Right kidney (tissue), 1 donor: ENCODE measurements at regions not wholly inside any gene's neighbourhood (a gene's known extent, or its start where the extent isn't known, plus 50 kb on each side); places are given as distances from the start of the nearest gene placed in this dataset.

Experiments
- DNase-seq: peaks from one replicate; pipeline ENCODE4 v3.0.0-alpha.2; 2016

DNA sequence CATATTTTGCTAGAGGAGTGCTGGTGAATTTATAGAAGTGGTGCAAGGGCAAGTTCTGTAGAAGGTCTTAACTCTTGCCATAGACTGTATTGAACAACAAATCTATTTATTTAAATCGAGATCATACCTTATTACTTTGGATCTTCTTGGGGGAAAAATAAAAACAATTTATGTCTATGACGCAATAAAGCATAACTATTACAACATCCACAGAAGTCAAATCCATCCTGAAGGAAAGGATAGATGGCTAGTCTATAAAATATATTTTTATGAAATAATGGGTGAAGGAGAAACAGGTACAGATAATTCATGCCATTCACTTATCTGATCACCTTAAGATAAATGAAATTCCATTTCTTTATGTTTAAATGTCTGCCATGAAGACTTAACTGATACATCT is 1168.8 kb upstream of the AGA start:
- DNase-seq, result no peak

DNA sequence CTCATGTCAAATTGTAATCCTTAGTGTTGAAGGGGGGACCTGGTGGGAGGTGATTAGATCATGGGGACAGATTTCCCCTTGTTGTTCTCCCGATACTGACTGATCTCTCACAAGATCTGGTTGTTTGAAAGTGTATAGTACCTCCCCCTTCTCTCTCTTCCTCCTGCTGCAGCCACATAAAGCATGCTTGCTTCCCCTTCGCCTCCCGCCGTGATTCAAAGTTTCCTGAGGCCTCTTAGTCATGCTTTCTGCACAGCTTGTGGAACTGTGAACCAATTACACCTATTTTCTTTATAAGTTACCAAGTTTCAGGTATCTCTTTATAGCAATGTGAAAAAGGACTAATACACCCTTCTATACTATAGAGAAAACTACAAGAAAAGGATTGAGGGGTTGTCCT is 1170.5 kb upstream of the AGA start:
- no peak for DNase-seq

DNA sequence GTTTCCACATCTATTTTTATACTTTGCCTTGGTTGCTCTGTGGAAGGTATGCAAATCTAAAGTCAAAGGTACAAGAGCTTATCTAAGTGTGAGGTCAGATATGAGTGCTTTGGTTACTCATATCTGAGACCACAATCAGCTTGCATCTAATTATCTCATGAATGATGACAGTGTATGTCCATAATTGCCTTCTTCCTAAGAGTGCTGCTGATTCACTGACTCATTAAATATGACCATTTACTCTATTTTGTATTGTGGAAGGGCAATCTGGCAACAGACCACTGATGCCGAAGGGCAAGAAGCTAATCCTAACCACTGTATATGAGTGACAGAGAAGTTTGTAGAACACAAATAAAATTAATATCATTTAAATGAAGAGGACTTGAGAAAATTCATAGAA is 1190.2 kb upstream of the AGA start:
- no peak for DNase-seq

DNA sequence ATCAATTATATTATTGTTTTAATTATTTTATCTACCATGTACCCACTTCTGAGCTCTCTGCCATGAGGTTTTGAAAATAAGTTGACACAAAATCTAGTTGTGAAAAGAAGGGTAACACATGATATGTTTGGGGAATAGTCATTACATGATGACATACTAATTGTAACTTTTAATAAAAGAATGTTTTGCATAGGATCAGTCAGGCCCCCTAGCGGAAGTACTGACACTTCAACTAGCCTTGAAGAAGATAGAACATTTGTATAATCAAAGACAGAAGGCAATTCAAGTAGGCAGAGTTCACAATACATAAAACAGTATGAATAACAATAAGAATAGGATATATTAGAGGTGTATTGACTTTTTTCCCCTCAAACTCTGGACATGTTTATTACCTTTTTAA is 1191.0 kb upstream of the AGA start:
- no peak for DNase-seq

DNA sequence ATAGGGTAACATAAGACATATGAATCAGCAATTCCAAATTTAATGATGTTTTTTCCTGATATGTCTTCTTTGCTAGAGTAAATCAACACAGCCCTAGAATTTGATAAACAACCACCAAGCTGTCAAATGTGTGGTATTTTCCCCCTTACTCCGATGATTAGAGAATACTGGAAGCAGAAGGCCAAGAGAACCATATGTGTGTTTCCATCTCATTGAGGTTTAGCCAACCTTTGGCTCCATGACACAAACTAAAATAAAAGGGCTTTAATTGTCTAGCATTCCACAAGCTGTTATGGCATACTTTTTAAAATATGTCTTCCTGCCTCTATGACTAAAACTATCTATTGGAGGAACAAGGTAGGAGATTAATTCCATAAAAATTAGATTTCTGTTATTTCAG is 1222.4 kb upstream of the AGA start:
- no peak for DNase-seq

DNA sequence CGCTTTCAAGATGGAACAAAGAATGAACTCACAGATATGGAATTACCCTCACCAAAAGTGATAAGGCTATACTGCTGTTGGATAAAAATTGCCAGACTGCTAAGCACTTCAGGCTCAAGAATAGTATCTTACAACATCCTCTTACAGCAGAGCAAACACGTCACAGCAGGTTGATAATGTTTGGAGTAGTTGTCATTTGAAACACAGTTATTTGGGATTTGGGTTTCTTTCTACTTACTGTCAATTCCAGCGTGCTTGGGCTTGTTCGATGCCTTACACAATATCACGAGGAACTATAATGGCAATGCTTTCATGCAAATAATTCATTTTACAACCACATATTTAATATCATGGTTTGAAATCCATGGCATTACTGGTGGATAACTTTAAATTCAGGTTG is 1223.7 kb upstream of the AGA start:
- no peak for DNase-seq

DNA sequence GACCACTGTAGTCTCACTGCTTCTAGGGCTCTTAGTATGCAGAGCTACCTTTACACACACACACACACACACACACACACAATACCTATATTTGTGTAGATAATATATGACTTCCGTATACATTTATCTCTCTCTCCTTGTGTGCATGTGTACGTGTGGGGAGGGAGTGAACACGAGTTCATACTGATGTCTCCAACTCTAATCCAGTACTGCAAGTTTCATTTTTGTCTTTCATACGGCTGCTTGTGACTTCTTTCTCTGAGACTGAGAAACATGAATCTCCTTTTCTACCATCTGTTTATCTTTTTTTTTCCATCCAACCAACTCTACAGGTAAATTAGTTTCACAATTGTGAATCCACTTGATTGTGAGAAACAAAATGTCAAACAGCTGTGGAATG is 1229.5 kb upstream of the AGA start:
- DNase-seq, result no peak

DNA sequence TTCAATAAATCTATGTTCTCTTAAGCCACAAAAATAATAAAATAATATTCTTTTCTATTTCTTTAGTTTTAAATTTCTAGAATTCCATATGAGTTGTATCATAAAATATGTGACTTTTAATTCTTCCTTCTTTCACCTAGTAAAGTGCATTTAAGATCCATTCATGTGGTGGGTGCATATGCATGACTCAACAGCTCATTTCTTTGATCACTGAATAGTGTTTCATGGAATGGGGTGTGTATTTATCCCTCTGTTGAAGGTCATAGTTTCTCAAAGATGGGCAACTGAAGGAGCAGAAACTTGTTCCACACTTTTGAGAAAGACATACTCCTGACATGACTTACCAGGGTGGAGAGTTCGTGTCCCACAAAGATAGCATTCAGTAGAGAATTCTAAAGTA is 1230.3 kb upstream of the AGA start:
- DNase-seq, result no peak

DNA sequence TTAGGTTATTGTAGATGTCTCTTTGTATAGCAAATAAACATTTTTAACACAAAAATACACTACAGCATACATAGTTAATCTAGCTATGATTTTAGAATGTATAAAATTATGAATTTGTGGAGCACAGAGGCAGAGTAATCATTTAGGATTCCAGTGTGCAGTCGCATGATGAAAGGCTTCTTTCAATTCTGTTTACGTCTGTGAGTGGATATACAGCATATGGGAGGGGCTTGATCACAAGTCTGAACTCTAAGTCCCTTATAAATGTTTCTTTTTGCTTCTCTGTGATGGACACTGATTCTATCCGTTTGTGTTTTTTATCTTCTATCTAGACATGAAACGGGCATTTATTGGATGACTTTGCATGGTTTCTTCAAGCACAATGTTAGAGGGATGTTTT is 1239.6 kb upstream of the AGA start:
- DNase-seq, result no peak

DNA sequence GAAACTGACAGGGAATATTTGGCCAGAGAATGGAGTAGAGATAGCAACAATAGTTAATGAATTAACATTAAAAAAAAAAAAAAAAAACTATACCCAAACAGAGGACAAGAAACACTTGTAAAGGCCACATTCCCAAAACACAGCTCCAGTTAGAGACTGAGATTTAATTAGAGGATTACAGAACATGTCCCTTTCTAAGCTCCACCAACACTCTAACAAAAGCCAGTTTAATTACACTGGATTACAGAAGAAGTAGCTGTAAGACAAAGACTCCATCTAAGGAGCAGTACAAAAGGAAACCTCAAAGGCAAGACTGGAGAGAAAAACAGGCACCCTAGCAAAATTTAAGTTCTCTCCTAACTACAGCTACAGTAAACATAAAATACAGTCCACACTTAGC is 1247.7 kb upstream of the AGA start:
- no peak for DNase-seq

DNA sequence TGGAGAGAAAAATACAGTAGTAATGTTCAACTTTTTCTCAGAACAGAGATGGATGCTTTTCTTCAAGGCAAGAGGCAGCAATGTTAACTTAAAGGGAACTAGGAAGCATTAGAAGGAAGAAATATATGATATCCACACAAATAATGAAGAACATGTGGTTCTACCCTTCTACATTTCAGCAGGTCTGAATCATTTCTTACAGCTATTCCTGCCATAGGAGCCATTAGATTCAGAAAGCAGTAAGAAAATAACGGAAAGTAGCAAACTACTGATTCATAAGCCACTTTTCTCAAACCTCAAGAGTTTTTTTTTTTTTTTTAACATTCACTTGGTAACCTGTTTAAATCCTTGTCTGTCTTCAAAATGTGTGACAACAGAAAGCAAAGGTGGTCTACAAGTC is 1251.6 kb upstream of the AGA start:
- DNase-seq, result no peak

DNA sequence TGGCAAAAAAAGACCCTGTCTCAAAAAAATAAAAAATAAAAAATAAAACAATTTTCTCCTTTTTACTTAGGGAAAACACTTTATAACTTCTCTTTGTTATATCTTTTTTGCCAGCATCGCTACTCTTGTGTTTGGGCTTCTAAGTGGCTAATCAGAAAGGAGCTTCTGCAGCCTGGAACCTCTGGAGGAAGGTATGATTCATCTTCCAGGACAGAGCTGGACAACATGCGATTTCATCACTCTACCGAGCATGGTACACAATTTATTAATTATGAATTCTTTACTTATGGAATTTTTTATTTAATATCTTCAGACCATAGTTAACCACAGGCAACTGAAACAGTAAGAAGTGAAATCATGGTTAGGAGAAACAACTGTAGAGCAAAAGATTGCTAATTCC is 1254.3 kb upstream of the AGA start:
- no peak for DNase-seq

DNA sequence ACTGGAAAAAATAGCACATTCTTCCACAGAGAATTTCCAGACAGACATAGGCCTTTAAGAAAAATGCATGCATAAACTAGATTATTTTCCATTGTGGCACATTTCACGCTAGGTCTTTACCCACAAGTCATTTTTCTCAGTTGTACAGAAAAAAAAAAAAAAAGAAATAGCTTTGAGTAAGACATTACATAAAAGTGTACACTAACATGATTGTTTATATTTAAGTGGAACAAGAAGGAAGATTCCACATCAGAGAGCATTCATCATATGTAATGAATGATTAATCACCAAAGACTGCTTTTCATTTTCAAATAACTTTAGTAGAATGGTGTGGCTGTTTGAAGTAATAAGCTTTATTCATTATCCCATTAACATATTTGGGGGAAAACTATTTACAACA is 1270.2 kb upstream of the AGA start:
- no peak for DNase-seq

DNA sequence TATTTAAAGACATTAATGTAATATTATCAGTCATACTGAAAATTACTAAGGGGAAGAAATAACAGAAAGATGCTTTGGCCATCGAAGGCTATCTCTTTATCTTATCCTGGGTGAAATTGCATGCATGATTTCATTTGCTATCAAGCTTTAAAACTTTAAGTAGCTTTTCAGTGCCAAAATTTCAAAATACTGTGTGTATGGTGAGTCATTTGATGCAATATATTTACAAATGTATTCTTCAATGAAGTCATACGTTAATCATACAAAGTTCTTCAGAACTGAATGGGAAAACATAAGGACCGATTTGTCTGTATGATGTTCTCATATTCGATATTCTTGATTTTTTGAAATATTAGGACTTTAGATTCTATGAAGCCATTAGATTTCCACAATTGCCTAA is 1295.8 kb upstream of the AGA start:
- no peak for DNase-seq

DNA sequence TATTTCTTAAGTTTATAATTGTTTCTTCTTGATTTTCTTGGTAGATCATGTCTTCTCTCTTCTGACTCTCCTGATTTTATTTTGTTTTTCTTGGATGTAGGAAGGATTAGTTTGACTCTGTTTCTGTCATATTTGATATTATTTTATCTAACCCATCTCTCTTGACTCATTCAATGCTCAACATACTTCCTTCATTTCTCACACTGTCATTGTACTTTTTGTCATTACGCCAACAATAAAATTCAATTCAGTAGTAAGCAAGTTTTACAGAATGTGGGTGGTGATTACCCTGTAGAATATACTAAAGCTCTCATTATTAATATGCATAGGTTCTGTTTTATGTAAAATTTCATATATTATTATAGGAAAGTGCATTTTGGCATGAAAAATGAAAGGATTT is 1303.0 kb upstream of the AGA start:
- DNase-seq, result no peak

DNA sequence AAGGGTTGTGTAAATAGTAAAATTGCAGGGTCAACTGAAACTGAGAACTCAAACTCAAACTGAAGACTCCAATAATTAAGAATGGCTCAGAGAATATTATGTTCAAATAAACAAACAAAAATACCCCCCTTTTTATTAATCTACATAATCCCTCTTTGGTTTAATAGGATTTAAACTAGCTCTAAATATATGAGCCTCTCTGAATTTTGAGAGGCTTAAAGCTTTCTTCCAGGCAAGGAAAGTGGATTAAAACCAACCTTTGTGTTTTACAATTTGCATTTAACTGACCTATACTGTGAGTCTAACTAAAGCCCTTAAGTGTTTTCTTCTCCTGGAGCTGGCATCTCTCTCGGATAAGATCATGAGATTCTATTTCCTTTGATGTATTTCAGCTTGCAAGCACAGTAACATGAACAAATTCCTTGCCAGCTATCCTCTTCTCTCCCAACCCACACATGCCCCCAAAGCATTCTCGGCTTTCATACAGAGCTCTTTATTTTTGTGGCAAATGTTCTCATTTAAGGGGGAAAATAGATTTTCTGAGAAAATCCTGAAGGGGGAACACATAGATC is 1310.8 kb upstream of the AGA start:
- no peak for DNase-seq

DNA sequence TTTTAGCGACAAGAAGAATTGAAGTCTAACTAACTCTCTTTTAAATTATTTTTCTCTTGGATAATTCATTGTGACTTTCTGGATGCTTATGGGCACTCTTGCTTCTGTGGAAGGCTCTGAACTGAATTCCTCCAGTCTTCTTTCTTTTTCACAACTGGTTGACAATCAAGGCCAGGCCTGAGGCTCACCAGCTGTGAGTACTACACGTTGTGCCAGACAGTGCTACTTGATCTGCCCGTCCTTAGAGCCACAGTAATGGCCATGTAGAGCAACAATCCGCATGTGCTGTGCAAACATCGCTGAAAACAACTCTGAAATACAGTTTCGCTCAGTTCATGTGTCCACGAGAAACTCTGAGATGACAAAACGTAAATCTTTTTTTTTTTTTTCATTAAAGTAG is 1336.3 kb upstream of the AGA start:
- peak; percentile 11 for DNase-seq

DNA sequence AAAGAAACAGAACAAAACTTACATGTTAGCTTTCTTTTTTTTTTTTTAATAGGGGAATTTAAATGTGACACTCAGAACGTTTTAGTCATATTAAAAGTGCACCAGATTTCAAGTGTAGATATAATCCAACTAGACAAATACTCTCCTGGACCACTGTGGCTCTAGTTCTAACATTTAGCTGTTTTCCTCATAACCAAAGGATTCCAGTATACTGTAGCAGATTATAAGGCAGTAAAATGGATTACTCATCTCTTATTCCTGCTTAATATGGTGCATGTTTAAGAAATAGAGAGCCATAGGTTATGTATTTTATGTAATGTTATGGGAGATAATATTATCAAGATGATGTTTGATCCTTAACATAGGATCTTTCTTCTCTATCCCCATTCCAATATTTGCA is 1339.5 kb upstream of the AGA start:
- no peak for DNase-seq

DNA sequence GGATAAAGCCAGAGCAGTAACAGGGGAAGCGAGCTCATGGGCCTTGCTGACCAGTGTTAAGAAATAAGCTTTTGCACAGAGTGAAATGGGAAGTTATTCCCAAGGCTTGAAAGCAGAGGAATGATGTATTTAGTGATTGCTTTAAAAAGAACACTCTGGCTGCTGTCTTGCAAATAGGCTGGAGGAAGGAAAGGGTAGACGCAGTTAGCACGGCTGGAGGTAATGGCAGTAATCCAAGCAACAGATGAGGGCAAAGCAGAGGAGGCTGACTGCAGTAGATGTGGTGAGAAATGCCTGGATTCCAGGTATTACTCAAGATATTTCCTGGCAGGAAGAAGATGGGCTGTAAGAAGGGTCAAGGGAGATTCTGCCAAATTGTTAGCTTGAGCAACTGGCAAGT is 1342.3 kb upstream of the AGA start:
- DNase-seq, result no peak

DNA sequence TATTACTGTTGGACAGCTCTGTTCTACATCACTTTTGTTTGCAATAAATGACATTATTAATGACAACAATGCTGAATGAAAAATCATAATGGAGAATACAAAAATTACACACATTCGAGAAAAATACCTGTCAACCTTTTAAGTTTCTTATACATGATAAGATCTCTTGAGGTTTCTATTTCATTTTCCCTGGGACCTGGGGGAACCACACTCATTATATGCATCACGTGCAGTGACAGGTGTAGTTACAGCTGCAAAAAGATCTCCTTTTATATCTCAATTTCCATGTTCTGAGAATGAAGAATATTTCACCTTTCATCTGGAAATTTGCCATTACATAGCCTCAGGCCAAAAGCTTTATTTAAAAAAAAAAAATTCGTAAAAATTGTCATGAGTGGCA is 1347.0 kb upstream of the AGA start:
- DNase-seq, result no peak

DNA sequence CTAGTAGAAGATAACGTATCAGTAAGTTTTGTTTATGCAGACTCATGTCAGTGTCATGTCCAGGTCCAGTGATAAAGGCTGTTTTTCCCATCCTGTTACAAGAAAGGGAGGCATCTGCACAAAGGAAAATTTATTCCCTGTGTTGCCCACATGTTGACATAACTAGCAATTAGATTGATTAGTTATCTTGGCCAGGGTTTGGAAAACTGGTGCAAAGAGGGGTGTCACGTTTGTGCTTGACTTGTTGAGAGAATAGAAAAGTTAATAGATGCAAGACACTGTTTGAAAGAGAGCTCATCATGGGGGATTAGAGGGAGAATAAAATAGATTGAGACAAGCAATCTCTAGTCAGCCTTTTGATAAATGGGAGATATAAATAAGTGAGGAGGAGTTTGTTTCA is 1357.0 kb upstream of the AGA start:
- DNase-seq, result no peak

DNA sequence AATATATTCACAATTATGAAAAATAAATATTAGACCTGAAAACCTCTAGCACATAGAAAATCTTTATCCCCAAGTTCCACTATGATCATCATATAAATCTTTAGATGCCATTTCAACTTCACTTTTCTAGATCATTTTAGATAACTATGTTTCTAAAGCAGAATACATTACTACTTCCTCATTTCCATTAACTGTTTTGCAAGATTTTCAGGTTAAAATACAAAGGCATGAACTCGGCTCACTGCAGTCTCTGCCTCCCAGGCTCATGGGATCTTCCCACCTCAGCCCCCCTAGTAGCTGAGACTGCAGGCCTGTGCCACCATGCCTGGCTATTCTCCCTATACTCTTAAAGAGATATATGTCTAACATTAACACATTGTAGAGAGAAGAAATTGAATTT is 1365.9 kb upstream of the AGA start:
- DNase-seq, result no peak

DNA sequence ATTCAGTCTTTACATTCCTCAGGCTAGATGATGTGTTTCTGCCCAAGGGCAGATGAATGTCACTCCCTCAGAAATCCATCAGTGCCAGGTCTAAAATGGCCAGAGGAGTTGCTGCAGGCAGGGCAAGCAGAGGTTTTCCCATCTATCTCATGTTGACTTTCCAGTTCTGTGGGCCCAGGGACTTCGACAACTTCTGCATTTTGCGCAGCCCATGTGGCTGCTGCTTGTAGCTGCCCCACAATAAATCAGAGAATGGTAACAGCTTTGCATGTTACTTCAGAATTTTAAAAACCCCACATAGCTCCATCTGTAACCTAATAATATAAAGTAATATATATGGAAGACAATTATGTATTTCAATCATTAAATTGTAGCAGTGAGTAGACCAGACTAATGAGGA is 1367.7 kb upstream of the AGA start:
- DNase-seq, result no peak

DNA sequence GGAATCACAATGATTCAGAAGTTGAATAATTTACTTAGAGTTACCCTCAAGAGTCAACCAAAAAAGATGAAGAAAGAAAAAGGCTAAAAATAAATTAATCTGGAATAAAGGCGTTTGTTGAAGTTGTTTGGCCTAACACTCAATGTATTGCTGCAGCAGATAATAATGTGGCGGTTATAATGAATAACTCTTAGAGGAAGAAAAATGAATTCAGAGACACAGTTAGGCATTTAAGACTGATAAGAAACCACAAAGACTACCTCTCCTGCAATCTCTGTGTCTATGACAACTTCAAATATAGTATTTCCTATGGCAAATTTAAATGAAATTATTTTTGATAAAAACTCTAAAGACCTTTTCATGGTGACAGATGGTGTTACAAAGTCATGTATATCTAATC is 1369.1 kb upstream of the AGA start:
- no peak for DNase-seq

DNA sequence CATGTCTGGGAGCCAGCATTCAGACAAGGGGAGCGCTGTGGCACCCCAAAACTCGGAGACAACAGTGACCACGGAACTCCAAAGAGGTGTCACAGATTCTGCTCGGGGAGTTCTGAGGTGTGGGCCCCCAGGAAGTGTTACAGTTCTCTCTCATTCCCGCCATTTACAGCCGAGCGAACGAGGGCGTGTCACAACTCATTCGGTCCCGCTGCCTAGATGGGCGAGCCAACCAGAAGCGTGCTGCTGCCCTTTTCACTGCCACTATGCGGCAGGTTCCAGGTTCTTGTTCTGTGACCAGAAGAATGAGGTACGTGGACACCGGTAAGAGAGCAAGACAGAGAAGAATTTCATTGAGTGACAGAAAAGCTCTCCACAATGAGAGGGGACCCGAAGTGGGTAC is 1370.6 kb upstream of the AGA start:
- DNase-seq, result no peak

DNA sequence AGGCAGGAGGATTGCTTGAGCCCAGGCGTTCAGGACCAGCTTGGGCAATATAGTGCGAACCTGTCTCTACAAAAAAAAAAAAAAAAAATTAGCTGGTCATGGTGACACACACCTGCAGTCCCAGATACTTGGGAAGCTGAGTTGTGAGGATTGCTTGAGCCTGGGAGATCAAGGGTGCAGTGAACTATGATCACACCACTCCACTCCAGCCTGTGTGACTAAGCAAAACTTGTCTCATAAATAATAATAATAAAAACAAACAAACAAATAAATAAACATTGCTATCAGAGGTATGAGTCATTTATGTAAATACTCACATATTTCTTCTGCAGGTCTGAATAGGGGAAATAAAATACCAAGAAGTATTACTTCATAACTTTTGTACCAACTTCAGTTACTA is 1372.7 kb upstream of the AGA start:
- no peak for DNase-seq
